HEK293 (cell line): ENCODE measurements at regions not wholly inside any gene's neighbourhood (a gene's known extent, or its start where the extent isn't known, plus 50 kb on each side); places are given as distances from the start of the nearest gene placed in this dataset.
"Not testable (repeated sequence)": the region's sequence is repeated elsewhere in the genome, so short reads cannot be mapped to it uniquely, and the experiment has no call there.

Experiments used
- CTCF ChIP-seq: fragments of 450-650 bp; formaldehyde crosslinking; IDR thresholded peaks from 2 replicates; pipeline ENCODE4 v1.5.1; 2016; ENCODE audit warnings: missing biosample characterization, missing genetic modification characterization
- REST ChIP-seq: fragments of 450-650 bp; formaldehyde crosslinking; IDR thresholded peaks from 2 replicates; pipeline ENCODE4 v1.5.1; 2016; ENCODE audit warnings: missing biosample characterization, missing genetic modification characterization
- SP2 ChIP-seq: fragments of 450-650 bp; formaldehyde crosslinking; IDR thresholded peaks from 2 replicates; pipeline ENCODE4 v1.5.1; 2016; ENCODE audit warnings: missing biosample characterization, missing genetic modification characterization
- YY1 ChIP-seq: fragments of 450-650 bp; formaldehyde crosslinking; IDR thresholded peaks from 2 replicates; pipeline ENCODE4 v1.5.1; 2018; ENCODE audit warnings: missing biosample characterization, missing genetic modification characterization
- ZBTB17 ChIP-seq: fragments of 450-650 bp; formaldehyde crosslinking; IDR thresholded peaks from 2 replicates; pipeline ENCODE4 v1.5.1; 2016; ENCODE audit warnings: missing biosample characterization, missing genetic modification characterization
- ZFP41 ChIP-seq: fragments of 450-650 bp; formaldehyde crosslinking; IDR thresholded peaks from 2 replicates; pipeline ENCODE4 v1.5.1; 2016; ENCODE audit warnings: missing biosample characterization, missing genetic modification characterization, borderline replicate concordance
- ZNF121 ChIP-seq: fragments of 450-650 bp; formaldehyde crosslinking; IDR thresholded peaks from 2 replicates; pipeline ENCODE4 v1.5.1; 2016; ENCODE audit warnings: missing biosample characterization, missing genetic modification characterization

- not testable (repeated sequence) for TF ChIP-seq CTCF, REST, SP2, ZNF121, YY1, ZBTB17, ZFP41 (tag by site-specific recombination)
Observed at GRCh38 chr7:29679963-29680362, 116.3 kb downstream of the PRR15 start.
